HEK293 (cell line): ENCODE measurements at regions not wholly inside any gene's neighbourhood (a gene's known extent, or its start where the extent isn't known, plus 50 kb on each side); places are given as distances from the start of the nearest gene placed in this dataset.

Experiments used
- CTCF ChIA-PET: fragments of 350-600 bp; formaldehyde crosslinking; extraction: SDS; loops from one replicate; lab custom pipeline; 2021; ENCODE audit warnings: antibody characterized with exemption; lab: Yijun Ruan, JAX
- POLR2A ChIA-PET: fragments of 300-600 bp; formaldehyde crosslinking; extraction: SDS; loops from one replicate; lab custom pipeline; 2020; ENCODE audit warnings: antibody characterized with exemption, inconsistent platforms; lab: Yijun Ruan, JAX
- H3K27ac ChIP-seq: fragments of 200-500 bp; sonication (Bioruptor generic); 2 replicates; pipeline ENCODE4 v1.5.1; 2014; ENCODE audit warnings: low read depth, low read length, control low read depth, inconsistent platforms; ENCODE audit errors: extremely low read depth
- H3K36me3 ChIP-seq, 2 experiments: fragments of 200-500 bp in 1 of 2; sonication (Bioruptor generic) in 1 of 2; 1 replicate in 1 of 2; 2 replicates in 1 of 2; pipeline ENCODE4 v1.5.1; 2014 to 2017; ENCODE audit warnings: inconsistent platforms in 2 of 2, low read length in 2 of 2; ENCODE audit not compliant: control insufficient read depth in 2 of 2, insufficient read depth in 1 of 2
- H3K4me1 ChIP-seq: fragments of 200-500 bp; sonication (Bioruptor generic); 2 replicates; pipeline ENCODE4 v1.5.1; 2014; ENCODE audit warnings: mild to moderate bottlenecking, low read length, inconsistent platforms; ENCODE audit not compliant: control insufficient read depth, insufficient read depth
- H3K4me3 ChIP-seq: 2 replicates; pipeline ENCODE4 v1.5.1; 2011; ENCODE audit warnings: low read depth, mild to moderate bottlenecking, control low read depth, low read length, moderate library complexity
- H3K9me3 ChIP-seq: fragments of 200-500 bp; sonication (Bioruptor generic); 2 replicates; pipeline ENCODE4 v1.5.1; 2014; ENCODE audit warnings: low read depth, low read length, inconsistent platforms; ENCODE audit not compliant: control insufficient read depth, insufficient read depth
- BCL11A ChIP-seq: fragments of 450-650 bp; formaldehyde crosslinking; IDR thresholded peaks from 2 replicates; pipeline ENCODE4 v1.5.1; 2016; ENCODE audit warnings: low read depth, missing biosample characterization, missing genetic modification characterization
- GLI2 ChIP-seq: fragments of 450-650 bp; formaldehyde crosslinking; IDR thresholded peaks from 2 replicates; pipeline ENCODE4; 2017; ENCODE audit warnings: missing biosample characterization, missing genetic modification characterization, low read depth, borderline replicate concordance
- GLIS1 ChIP-seq: fragments of 450-650 bp; formaldehyde crosslinking; IDR thresholded peaks from 2 replicates; pipeline ENCODE4 v1.5.1; 2016; ENCODE audit warnings: missing biosample characterization, missing genetic modification characterization
- KLF16 ChIP-seq: fragments of 450-650 bp; formaldehyde crosslinking; IDR thresholded peaks from 2 replicates; pipeline ENCODE4 v1.5.1; 2017; ENCODE audit warnings: missing biosample characterization, missing genetic modification characterization
- PRDM1 ChIP-seq: fragments of 450-650 bp; formaldehyde crosslinking; IDR thresholded peaks from 2 replicates; pipeline ENCODE4; 2016; ENCODE audit warnings: missing biosample characterization, missing genetic modification characterization
- TSHZ1 ChIP-seq: fragments of 450-650 bp; formaldehyde crosslinking; IDR thresholded peaks from 2 replicates; pipeline ENCODE4 v1.5.1; 2016; ENCODE audit warnings: missing biosample characterization, missing genetic modification characterization, borderline replicate concordance
- ZBTB44 ChIP-seq: fragments of 450-650 bp; IDR thresholded peaks from 2 replicates; pipeline ENCODE4 v1.5.1; 2018; ENCODE audit warnings: missing biosample characterization, mild to moderate bottlenecking, missing genetic modification characterization
- ZFHX2 ChIP-seq: fragments of 450-650 bp; formaldehyde crosslinking; conservative IDR thresholded peaks from 2 replicates; pipeline ENCODE4 v1.5.1; 2016; ENCODE audit warnings: missing biosample characterization, missing genetic modification characterization
- ZNF133 ChIP-seq: fragments of 450-650 bp; formaldehyde crosslinking; IDR thresholded peaks from 2 replicates; pipeline ENCODE4 v1.5.1; 2016; ENCODE audit warnings: missing biosample characterization, missing genetic modification characterization
- ZNF146 ChIP-seq: fragments of 450-650 bp; formaldehyde crosslinking; IDR thresholded peaks from 2 replicates; pipeline ENCODE4 v1.5.1; 2016; ENCODE audit warnings: missing biosample characterization, missing genetic modification characterization
- ZNF169 ChIP-seq: fragments of 450-650 bp; formaldehyde crosslinking; IDR thresholded peaks from 2 replicates; pipeline ENCODE4 v1.5.1; 2016; ENCODE audit warnings: missing biosample characterization, missing genetic modification characterization
- ZNF19 ChIP-seq: fragments of 450-650 bp; formaldehyde crosslinking; IDR thresholded peaks from 2 replicates; pipeline ENCODE4; 2016; ENCODE audit warnings: missing biosample characterization, missing genetic modification characterization, low read depth
- ZNF2 ChIP-seq: fragments of 450-650 bp; formaldehyde crosslinking; IDR thresholded peaks from 2 replicates; pipeline ENCODE4 v1.5.1; 2016; ENCODE audit warnings: missing biosample characterization, missing genetic modification characterization
- ZNF513 ChIP-seq: fragments of 450-650 bp; IDR thresholded peaks from 2 replicates; pipeline ENCODE4 v1.5.1; 2018; ENCODE audit warnings: missing biosample characterization, missing genetic modification characterization
- ZNF544 ChIP-seq: fragments of 450-650 bp; formaldehyde crosslinking; IDR thresholded peaks from 2 replicates; pipeline ENCODE4 v1.5.0; 2017; ENCODE audit warnings: missing biosample characterization, missing genetic modification characterization
- ZNF747 ChIP-seq: fragments of 450-650 bp; formaldehyde crosslinking; IDR thresholded peaks from 2 replicates; pipeline ENCODE4 v1.5.1; 2016; ENCODE audit warnings: missing biosample characterization, missing genetic modification characterization
- ZNF76 ChIP-seq: fragments of 450-650 bp; formaldehyde crosslinking; IDR thresholded peaks from 2 replicates; pipeline ENCODE4; 2016; ENCODE audit warnings: low read depth, missing biosample characterization, missing genetic modification characterization, borderline replicate concordance
- ZNF777 ChIP-seq: fragments of 450-650 bp; formaldehyde crosslinking; IDR thresholded peaks from 2 replicates; pipeline ENCODE4 v1.5.1; 2017; ENCODE audit warnings: missing biosample characterization, missing genetic modification characterization, borderline replicate concordance
- ZNF792 ChIP-seq: fragments of 450-650 bp; formaldehyde crosslinking; IDR thresholded peaks from 2 replicates; pipeline ENCODE4 v1.5.1; 2016; ENCODE audit warnings: missing biosample characterization, missing genetic modification characterization
- ZSCAN30 ChIP-seq: fragments of 450-650 bp; IDR thresholded peaks from 2 replicates; pipeline ENCODE4 v1.5.1; 2018; ENCODE audit warnings: missing biosample characterization, mild to moderate bottlenecking, missing genetic modification characterization, moderate library complexity

GRCh38 chr12:11524446-11524845 is 125.0 kb upstream of the ETV6 start:
- TF ChIP-seq KLF16 (tag by site-specific recombination) (no peak), ZNF2 (no peak), ZNF146 (tag by site-specific recombination) (no peak), TSHZ1 (tag by site-specific recombination) (no peak), GLI2 (tag by site-specific recombination) (no peak), ZNF777 (tag by site-specific recombination) (no peak), ZFHX2 (tag by site-specific recombination) (no peak), ZNF747 (tag by site-specific recombination) (no peak), ZNF513 (tag by site-specific recombination) (no peak)
- no peaks in the 10 kb centered on the region for H3K36me3 ChIP-seq
- H3K4me1 ChIP-seq = no peaks in the 10 kb centered on the region
- H3K27ac ChIP-seq = no peak overlapping the region
- H3K4me3 ChIP-seq = no peak overlapping the region
- POLR2A ChIA-PET = no interaction called here
- no peaks in the 10 kb centered on the region for H3K9me3 ChIP-seq
- CTCF ChIA-PET = no interaction called here

- no peak for TF ChIP-seq ZSCAN30 (tag by site-specific recombination)
- TF ChIP-seq ZNF544 = no peak
- no peak for TF ChIP-seq ZNF76
- no peak for TF ChIP-seq ZNF19 (tag by site-specific recombination)
- no peak for TF ChIP-seq ZBTB44
- TF ChIP-seq ZNF169 (tag by site-specific recombination) = no peak
- TF ChIP-seq PRDM1 (tag by site-specific recombination) = no peak
- TF ChIP-seq BCL11A (tag by site-specific recombination) = no peak
- TF ChIP-seq ZNF747 (tag by site-specific recombination) = no peak
- no peak for TF ChIP-seq ZNF792
- no peak for TF ChIP-seq ZNF133
- no peak for TF ChIP-seq GLIS1 (tag by site-specific recombination)
- no peaks in the 10 kb centered on the region for H3K9me3 ChIP-seq
- CTCF ChIA-PET = no interaction called here
- H3K27ac ChIP-seq = no peak overlapping the region
- no peak overlapping the region for H3K4me3 ChIP-seq
- POLR2A ChIA-PET = no interaction called here
- H3K36me3 ChIP-seq = no peaks in the 10 kb centered on the region
- no peaks in the 10 kb centered on the region for H3K4me1 ChIP-seq
Measured at GRCh38 chr12:11534064-11534463, 115.4 kb upstream of the ETV6 start.
